C4-2B (cell line): ENCODE measurements at regions not wholly inside any gene's neighbourhood (a gene's known extent, or its start where the extent isn't known, plus 50 kb on each side); places are given as distances from the start of the nearest gene placed in this dataset.

ENCODE experiments used
- H3K27ac ChIP-seq: fragments of 450-650 bp; 2 replicates; pipeline ENCODE4 v1.5.1; 2017
- CTCF ChIP-seq: fragments of 450-650 bp; conservative IDR thresholded peaks from 2 replicates; pipeline ENCODE4 v1.5.1; 2017; ENCODE audit warnings: mild to moderate bottlenecking
- ZFX ChIP-seq: fragments of 450-650 bp; IDR thresholded peaks from 2 replicates; pipeline ENCODE4 v1.6.1; 2017

DNA sequence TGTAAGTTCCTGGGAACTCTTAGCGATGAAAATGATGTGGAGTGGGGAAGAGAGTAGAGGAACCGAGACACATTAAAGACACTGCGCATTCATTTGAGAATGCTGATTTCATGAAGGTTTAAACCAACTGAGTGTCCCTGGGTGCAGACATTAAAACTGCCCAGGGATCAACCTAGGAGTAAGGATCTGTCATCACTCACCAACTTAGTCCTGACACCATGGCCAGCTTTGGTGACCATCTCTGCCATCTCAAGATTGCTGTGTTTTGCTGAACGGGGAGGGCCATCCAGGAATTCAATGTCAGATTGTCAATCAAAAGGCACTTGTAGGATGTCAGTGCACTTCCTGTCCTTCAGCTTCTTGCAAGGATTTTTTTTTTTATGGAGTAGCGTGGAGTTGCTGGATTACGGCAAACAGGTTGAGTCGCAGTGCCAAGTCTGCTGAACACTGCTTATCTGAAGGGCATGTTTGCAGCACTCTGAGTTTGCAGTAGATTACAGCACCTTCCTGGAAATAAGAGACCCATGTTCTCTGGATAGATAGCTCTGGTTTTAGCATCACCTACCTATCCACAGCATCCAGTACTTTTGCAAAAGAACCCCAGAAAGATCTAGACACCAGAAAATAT is 258.1 kb upstream of the IRX3 start:
- H3K27ac ChIP-seq, result no peak overlapping the region; the same call in 1 of the 2 replicates

GRCh38 chr16:54542805-54543505 is 256.4 kb upstream of the IRX3 start:
- TF ChIP-seq CTCF (no peak), ZFX (no peak)
- H3K27ac ChIP-seq, result no peak overlapping the region

More for the DNA sequence above, 258.1 kb upstream of the IRX3 start:
- TF ChIP-seq ZFX (no peak), CTCF (no peak)

DNA sequence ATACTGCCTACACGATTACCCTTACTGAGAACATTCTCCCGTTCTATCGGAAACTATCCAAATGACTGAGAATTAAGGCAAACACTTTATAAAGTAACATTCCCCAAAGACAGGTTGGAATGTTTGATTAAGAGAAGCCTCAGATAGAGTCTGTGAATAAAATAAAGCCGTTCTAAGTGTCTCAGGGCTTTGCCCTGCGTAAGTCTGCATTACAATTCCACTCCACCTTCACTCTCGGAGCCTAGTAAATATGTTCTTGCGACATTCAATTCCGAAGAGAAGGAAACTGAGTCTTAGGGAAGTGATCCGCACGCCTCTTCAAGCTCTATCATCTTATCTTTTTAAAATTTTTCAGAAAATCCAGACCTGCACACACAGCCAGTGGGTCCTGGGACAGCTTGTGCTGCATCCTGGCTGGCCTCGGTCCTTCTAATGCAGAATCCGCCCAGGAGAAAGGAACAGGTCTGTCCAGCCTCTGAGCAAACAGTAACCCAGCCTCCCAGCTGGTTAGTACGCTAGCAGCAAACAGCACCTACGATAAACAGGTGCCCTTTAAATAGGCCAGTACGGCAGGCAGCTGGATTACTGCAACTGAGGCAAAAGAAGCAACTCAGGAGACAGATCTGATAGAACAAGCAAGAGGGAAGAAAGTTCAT is 254.1 kb upstream of the IRX3 start:
- peak overlapping the region; percentile 59 for H3K27ac ChIP-seq
- TF ChIP-seq CTCF (no peak), ZFX (no peak)

- TF ChIP-seq ZFX, result no peak
- peak; percentile 22 for TF ChIP-seq CTCF
- H3K27ac ChIP-seq, result no peak overlapping the region
These were observed 251.7 kb upstream of the IRX3 start for GRCh38 chr16:54538276-54538675.

- H3K27ac ChIP-seq, result no peak overlapping the region
- TF ChIP-seq CTCF, result no peak
- TF ChIP-seq ZFX, result no peak
These were observed 247.4 kb upstream of the IRX3 start for GRCh38 chr16:54533856-54534490.

- no peak for TF ChIP-seq ZFX
- no peak for TF ChIP-seq CTCF
- H3K27ac ChIP-seq, result no peak overlapping the region
These were observed 240.3 kb upstream of the IRX3 start for GRCh38 chr16:54526916-54527315.

DNA sequence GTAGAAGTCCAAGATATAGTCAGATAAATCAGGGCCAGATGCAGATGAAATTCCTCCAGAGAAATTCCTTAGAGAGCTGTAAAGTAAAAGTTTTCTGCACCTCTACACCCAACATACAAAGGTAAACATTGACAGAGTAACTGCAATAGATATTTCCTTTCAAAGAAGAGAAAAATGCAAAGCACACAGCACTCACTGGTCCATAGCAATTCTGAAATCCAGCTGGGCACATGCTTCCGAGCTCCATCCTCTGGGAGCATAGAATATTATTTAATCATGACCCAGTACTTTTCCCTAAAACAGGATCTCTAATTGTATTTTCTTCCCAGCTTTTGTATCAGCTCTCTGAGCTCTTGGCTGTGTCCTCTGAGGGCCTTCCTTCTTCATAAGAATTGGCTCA is 239.5 kb upstream of the IRX3 start:
- TF ChIP-seq ZFX (no peak), CTCF (no peak)
- no peak overlapping the region for H3K27ac ChIP-seq
